ENCODE measurements at regions not wholly inside any gene's neighbourhood (a gene's known extent, or its start where the extent isn't known, plus 50 kb on each side); places are given as distances from the start of the nearest gene placed in this dataset.

DNA sequence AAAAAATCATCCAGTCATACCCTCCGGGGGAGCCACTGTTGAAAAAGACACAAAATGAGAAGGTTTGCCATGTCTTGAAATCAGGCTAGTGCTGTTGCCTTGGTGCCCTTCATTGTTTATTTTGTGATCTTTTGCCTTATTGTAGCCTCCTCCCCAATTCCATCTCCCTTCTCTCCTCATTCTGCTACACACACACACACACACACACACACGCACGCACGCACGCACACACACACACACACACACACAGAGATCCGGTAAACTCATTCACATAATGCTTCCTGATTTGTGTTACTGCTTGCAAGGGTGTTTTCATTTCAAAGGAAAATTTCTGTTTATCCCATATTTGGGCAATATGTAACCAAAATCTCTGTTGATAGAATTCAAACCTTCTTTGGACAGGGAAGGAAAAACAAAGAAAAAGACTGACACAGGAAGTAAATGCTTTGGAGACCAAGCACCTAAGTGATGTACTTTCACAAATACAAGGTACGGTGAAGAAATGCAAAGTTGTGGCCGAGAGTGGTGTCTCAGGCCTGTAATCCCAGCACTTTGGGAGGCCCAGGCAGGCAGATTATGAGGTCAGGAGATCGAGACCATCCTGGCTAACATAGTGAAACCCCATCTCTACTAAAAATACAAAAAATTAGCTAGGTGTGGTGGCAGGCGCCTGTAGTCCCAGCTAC lies 141.1 kb upstream of the CDK13 start:
- H3K4me3 ChIP-seq (ENCODE audit: low read depth, low read length) = no peak overlapping the region
- TF ChIP-seq, protein P1, sequence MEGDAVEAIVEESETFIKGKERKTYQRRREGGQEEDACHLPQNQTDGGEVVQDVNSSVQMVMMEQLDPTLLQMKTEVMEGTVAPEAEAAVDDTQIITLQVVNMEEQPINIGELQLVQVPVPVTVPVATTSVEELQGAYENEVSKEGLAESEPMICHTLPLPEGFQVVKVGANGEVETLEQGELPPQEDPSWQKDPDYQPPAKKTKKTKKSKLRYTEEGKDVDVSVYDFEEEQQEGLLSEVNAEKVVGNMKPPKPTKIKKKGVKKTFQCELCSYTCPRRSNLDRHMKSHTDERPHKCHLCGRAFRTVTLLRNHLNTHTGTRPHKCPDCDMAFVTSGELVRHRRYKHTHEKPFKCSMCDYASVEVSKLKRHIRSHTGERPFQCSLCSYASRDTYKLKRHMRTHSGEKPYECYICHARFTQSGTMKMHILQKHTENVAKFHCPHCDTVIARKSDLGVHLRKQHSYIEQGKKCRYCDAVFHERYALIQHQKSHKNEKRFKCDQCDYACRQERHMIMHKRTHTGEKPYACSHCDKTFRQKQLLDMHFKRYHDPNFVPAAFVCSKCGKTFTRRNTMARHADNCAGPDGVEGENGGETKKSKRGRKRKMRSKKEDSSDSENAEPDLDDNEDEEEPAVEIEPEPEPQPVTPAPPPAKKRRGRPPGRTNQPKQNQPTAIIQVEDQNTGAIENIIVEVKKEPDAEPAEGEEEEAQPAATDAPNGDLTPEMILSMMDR (IDR thresholded peaks at IDR 0.05; ENCODE audit: low read depth, low read length) = no peak

DNA sequence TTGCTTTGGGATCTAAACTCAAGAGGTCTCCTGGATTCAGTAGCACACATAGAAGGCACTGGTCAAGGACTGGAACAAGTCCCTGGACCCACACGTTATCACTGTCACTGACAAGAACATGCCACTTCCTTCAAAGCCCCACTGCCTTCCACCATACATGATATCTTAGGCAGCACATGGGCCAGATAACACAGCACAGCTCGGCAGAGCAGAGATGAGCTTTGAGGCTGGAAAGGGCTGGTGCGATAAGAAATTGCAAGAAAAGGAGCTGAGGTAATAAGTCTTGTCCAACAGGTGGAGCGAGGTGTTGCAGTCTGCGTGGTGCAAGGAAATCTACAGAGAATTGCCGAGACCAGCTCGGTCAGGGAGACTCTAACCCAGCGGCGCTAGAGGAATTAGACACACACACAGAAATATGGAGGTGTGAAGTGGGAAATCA lies 139.8 kb upstream of the CDK13 start:
- H3K4me3 ChIP-seq (ENCODE audit: low read depth, low read length) = no peak overlapping the region

DNA sequence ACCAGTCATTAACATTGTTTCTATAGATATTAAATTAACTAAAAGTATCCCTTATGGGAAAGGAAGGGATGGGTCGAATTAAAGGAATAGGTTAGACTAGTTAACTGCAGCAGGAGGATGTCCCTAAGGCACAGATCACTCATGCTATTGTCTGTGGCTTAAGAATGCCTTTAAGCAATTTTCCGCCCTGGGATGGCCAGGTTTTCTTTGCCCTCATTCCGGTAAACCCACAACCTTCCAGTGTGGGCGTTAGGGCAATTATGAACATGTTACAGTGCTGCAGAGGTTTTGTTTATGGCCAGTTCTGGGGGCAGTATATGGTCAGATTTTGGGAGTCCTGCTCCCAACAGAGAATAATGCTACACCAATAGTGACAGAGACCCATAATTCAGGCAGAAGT lies 139.3 kb upstream of the CDK13 start:
- H3K4me3 ChIP-seq (ENCODE audit: low read depth, low read length) = no peak overlapping the region
- TF ChIP-seq, protein P1 (IDR thresholded peaks at IDR 0.05; ENCODE audit: low read depth, low read length) = no peak

More for the DNA sequence above, 139.8 kb upstream of the CDK13 start:
- TF ChIP-seq, protein P1 (IDR thresholded peaks at IDR 0.05; ENCODE audit: low read depth, low read length) = no peak

DNA sequence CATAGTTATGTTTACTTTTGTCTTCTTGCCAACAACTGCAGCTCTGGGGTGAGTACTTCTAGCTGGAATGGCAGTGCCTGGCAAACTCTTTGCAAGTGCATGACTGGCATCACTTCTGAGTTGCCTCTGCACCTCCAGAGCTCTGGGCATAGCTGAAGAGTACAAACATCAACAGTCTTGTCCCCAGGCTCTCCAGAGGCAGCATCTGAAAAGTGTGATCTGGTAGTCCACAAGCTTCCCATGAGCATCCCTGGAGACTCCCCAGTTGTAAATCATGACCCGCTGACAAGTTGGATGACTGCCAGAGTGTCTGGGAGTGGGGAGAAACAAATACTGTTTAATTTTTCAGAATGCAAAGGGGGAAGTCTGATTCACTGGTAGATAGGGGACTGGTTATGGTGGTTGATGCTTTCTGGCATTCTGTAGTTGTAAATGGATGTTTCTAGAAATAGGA lies 138.9 kb upstream of the CDK13 start:
- no peak overlapping the region for H3K4me3 ChIP-seq (ENCODE audit: low read depth, low read length)
- TF ChIP-seq, protein P1 (IDR thresholded peaks at IDR 0.05; ENCODE audit: low read depth, low read length) = no peak

DNA sequence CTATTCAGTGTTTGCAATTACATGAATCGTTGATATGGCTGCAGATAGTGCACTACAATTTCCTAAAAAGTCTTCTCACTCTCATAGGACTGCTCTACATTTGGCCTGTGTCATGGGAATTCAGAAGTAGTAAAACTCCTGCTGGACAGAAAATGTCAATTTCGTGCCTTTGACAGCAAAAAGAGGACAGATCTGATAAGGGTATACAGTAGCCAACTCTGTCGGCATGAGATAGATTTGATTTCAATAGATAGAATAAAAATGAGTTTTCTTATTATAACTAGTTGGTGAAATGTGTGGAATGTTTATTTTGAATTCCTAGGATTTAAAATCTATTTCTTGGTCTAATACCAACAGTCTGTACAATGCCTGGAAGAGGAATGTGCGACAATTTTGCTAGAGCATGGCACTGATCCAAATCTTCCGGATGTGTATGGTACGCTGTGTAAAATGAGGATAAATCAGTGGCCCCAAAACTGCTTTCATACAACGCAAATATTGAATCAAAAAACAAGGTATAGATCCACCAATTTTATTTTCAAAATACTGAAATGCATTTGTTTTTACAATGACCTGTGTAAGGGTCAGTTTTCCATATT lies 133.5 kb upstream of the CDK13 start:
- no peak overlapping the region for H3K4me3 ChIP-seq (ENCODE audit: low read depth, low read length)
- TF ChIP-seq, protein P1 (IDR thresholded peaks at IDR 0.05; ENCODE audit: low read depth, low read length) = no peak

DNA sequence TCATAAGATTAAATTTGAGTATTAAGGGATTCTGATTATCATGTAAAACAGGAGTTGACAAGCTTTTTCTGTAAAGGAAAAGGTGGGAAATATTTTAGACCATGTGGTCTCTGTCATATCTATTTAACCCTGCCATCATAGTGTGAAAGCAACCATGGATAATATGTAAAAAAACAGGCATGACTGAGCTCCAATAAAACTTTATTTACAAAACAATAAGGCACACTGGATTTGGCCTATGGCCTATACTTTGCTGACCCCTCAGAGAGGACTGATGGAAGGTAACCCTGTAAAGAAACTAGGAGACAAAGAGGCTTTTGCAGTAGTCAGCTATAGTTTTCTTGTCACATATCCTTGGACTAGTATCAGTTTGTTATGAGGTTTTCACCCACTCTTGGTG lies 130.5 kb upstream of the CDK13 start:
- TF ChIP-seq, protein P1 (IDR thresholded peaks at IDR 0.05; ENCODE audit: low read depth, low read length) = no peak
- no peak overlapping the region for H3K4me3 ChIP-seq (ENCODE audit: low read depth, low read length)

DNA sequence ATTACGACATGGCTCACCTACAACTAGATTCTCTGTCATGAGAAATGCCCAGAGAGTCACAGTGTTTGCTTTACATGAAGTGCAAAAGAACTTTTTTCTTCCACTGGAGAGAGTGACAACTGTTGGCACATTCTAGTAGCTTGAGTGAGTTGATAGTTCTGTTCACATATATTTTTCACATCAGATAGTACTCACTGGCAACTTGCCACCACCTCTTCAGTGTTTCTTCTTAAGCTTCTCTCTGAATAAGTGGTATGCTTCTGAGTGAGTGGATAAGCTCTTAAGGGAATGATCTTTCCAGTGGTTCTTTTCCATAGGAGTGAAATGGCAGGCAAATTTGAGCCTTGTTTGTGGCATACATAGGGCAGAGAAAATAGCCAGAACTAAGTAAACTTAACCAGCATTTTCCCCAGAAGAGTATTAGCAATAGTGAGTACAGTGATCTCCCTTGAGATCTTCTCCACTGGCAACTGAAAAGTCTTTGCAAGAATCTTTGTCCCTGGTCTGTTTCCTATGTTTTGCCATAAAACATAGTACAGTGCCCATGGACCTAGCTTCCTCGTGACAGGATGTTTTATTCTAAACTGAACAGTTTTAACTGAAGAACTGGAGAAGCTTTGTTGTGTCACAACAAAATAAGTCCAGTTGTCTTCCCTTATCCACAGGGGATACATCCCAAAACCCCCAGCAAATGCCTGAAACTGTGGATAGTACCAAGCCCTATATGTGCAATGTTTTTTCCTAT lies 125.4 kb upstream of the CDK13 start:
- no peak overlapping the region for H3K4me3 ChIP-seq (ENCODE audit: low read depth, low read length)
- TF ChIP-seq, protein P1 (IDR thresholded peaks at IDR 0.05; ENCODE audit: low read depth, low read length) = no peak

Data from WI38 (cell line).